CD4-positive, alpha-beta T cell (primary cell): ENCODE measurements at regions not wholly inside any gene's neighbourhood (a gene's known extent, or its start where the extent isn't known, plus 50 kb on each side); places are given as distances from the start of the nearest gene placed in this dataset.

ENCODE experiments used
- ATAC-seq: fragments of 200-7000 bp; cut with Tn5 transposase; one replicate; pipeline ENCODE4 v1.10.0; 2022; ENCODE audit warnings: mild to moderate bottlenecking; ENCODE audit not compliant: poor library complexity
- CTCF ChIA-PET: fragments of 350-600 bp; sonication (Branson Sonifier 250); formaldehyde crosslinking; loops from one replicate; lab custom pipeline; 2021; ENCODE audit warnings: antibody characterized with exemption, inconsistent platforms; lab: Charles Lee
- POLR2A ChIA-PET: fragments of 350-600 bp; sonication (Branson Sonifier 250); formaldehyde crosslinking; loops from one replicate; lab custom pipeline; 2021; ENCODE audit warnings: antibody characterized with exemption, inconsistent platforms; lab: Charles Lee
- DNase-seq, 14 experiments: peaks; one replicate each; pipeline ENCODE4 v3.0.0-alpha.2; 2013 to 2020; ENCODE audit warnings: mixed read lengths in 2 of 14
- H3K27ac ChIP-seq, 2 donors: one replicate each; pipeline versions ENCODE4 v1.5.1 to v1.7.0; 2013; ENCODE audit warnings: low read length in 2 of 2, low read depth in 1 of 2, mild to moderate bottlenecking in 1 of 2
- H3K27me3 ChIP-seq, 2 experiments: 1 replicate in 1 of 2; 2 replicates in 1 of 2; pipeline versions ENCODE4 v1.6.1 to v1.7.0; 2013; ENCODE audit warnings: low read length in 2 of 2, control low read depth in 1 of 2, mild to moderate bottlenecking in 1 of 2, moderate library complexity in 1 of 2; ENCODE audit not compliant: insufficient read depth in 2 of 2, control insufficient read depth in 1 of 2
- H3K36me3 ChIP-seq: one replicate; pipeline ENCODE4 v1.6.1; 2013; ENCODE audit warnings: low read length, control low read depth; ENCODE audit not compliant: insufficient read depth
- H3K4me1 ChIP-seq: one replicate; pipeline ENCODE4 v1.6.1; 2013; ENCODE audit warnings: low read length, control low read depth; ENCODE audit not compliant: insufficient read depth
- H3K4me3 ChIP-seq: one replicate; pipeline ENCODE4 v1.5.1; 2013; ENCODE audit warnings: mild to moderate bottlenecking, low read length, moderate library complexity
- H3K9me3 ChIP-seq, 2 experiments: 1 replicate in 1 of 2; 2 replicates in 1 of 2; pipeline versions ENCODE4 v1.6.1 to v1.7.0; 2013; ENCODE audit warnings: low read length in 2 of 2, mild to moderate bottlenecking in 2 of 2, control low read depth in 1 of 2, moderate library complexity in 1 of 2; ENCODE audit not compliant: control insufficient read depth in 1 of 2, insufficient read depth in 1 of 2
- H3K27ac Mint-ChIP-seq: one replicate; pipeline ENCODE4 v1.8.0; 2020; ENCODE audit warnings: mixed read lengths
- H3K27me3 Mint-ChIP-seq: one replicate; pipeline ENCODE4 v1.8.0; 2021; ENCODE audit warnings: mixed read lengths
- H3K36me3 Mint-ChIP-seq: one replicate; pipeline ENCODE4 v1.8.0; 2021; ENCODE audit warnings: low read depth, mixed read lengths
- H3K4me1 Mint-ChIP-seq: one replicate; pipeline ENCODE4 v1.8.0; 2021; ENCODE audit warnings: low read depth, mixed read lengths
- H3K4me3 Mint-ChIP-seq: one replicate; pipeline ENCODE4 v1.8.0; 2020; ENCODE audit warnings: mild to moderate bottlenecking, mixed read lengths
- H3K9me3 Mint-ChIP-seq: one replicate; pipeline ENCODE4 v1.8.0; 2020; ENCODE audit warnings: mixed read lengths
- intact Hi-C, 2 experiments: fragments of 100-400 bp; cut with DNase I in 1 of 2; cut with micrococcal nuclease in 1 of 2; formaldehyde crosslinking; loops; one replicate each; pipeline versions ENCODE4 v1.15.1 to v1.9.0; 2023 to 2025; cut with DNase I, micrococcal nuclease
- TF ChIP-seq, protein P1 (sequence below): fragments of 200-600 bp; IDR thresholded peaks from one replicate; pipeline ENCODE4 v1.8.0; 2022; ENCODE audit warnings: antibody characterized with exemption, mild to moderate bottlenecking

DNA sequence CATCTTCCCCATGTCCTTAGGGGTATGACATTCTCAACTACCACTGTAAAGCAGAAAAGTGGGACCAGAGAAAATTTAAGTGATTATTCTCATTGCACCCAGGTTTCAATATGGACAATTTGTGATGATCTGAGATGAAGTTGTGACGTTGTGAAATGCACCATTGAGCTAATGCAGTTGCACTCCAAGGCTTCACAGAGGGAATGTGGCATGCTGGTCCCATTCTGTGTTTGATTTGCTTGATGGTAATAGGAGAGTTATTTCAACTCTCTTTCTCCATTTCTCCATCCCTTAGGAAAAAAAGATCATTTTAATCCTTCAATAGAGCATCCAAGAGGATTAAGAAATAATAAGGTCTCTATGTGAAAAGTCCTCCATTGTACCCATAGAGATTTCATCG, 136.6 kb downstream of the SLC30A10 start:
- DNase-seq (no peak), ATAC-seq (no peak)
- H3K27ac ChIP-seq: no peak overlapping the region
- no peak overlapping the region for H3K4me3 Mint-ChIP-seq
- H3K27ac Mint-ChIP-seq: no peak overlapping the region
- H3K4me1 Mint-ChIP-seq: no peaks in the 10 kb centered on the region
- H3K9me3 Mint-ChIP-seq: peaks cover 2% of the 10 kb centered on the region
- no peaks in the 10 kb centered on the region for H3K27me3 Mint-ChIP-seq
- intact Hi-C loops: no loop called here
- no peaks in the 10 kb centered on the region for H3K36me3 ChIP-seq
- TF ChIP-seq, protein P1, sequence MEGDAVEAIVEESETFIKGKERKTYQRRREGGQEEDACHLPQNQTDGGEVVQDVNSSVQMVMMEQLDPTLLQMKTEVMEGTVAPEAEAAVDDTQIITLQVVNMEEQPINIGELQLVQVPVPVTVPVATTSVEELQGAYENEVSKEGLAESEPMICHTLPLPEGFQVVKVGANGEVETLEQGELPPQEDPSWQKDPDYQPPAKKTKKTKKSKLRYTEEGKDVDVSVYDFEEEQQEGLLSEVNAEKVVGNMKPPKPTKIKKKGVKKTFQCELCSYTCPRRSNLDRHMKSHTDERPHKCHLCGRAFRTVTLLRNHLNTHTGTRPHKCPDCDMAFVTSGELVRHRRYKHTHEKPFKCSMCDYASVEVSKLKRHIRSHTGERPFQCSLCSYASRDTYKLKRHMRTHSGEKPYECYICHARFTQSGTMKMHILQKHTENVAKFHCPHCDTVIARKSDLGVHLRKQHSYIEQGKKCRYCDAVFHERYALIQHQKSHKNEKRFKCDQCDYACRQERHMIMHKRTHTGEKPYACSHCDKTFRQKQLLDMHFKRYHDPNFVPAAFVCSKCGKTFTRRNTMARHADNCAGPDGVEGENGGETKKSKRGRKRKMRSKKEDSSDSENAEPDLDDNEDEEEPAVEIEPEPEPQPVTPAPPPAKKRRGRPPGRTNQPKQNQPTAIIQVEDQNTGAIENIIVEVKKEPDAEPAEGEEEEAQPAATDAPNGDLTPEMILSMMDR: no peak
- CTCF ChIA-PET: no interaction called here
- H3K4me3 ChIP-seq: no peak overlapping the region
- H3K27me3 ChIP-seq: no peaks in the 10 kb centered on the region
- POLR2A ChIA-PET: no interaction called here
- no peaks in the 10 kb centered on the region for H3K4me1 ChIP-seq
- H3K9me3 ChIP-seq: peaks cover 0 to 4% of the 10 kb centered on the region in 2 experiments
- no peaks in the 10 kb centered on the region for H3K36me3 Mint-ChIP-seq

DNA sequence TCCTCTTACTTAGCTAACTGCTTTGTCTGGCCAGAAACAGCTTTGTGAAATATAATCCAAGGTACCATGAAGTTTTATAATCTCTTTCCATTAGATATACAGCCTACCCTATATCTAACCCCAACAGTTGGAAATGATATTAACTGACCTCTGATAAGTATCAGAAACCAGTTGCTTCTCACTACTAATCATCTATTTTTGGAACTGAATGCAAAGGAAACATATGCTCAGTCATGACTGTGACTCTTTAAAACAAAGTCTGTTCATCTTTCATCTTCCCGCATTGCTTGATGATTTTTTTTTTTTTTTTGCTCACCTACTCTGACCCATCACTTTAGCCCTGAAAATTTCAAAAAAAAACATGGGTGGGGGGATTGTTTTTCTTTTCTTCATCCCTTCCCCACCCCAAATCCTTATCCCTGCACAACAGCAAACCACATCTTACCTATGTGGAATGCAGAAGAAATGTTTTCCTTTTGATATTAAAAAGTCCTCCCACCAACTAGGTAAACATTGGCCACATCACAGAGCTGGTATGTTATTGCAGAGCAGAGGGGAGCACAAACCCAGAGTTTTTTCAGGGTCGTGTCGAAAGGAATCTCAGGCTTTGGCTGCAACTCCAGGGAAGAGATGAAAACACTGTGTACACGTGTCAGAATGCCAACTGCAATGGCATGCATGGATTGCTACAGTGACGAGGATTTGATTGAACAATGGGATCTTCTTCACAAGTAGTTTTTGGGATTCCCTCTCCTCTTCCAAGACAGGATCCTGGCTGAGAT, 137.3 kb downstream of the SLC30A10 start:
- Histone ChIP-seq H3K4me1 (no peaks in the 10 kb centered on the region), H3K4me3 (no peak overlapping the region), H3K27ac (no peak overlapping the region), H3K27me3 (no peaks in the 10 kb centered on the region), H3K9me3 (peaks cover 0 to 4% of the 10 kb centered on the region in 2 experiments), H3K36me3 (no peaks in the 10 kb centered on the region)
- Mint-ChIP-seq H3K9me3 (peaks cover 2% of the 10 kb centered on the region), H3K27me3 (no peaks in the 10 kb centered on the region), H3K4me1 (no peaks in the 10 kb centered on the region), H3K27ac (no peak overlapping the region), H3K36me3 (no peaks in the 10 kb centered on the region), H3K4me3 (no peak overlapping the region)
- intact Hi-C loops: no loop called here
- TF ChIP-seq, protein P1: no peak
- ChIA-PET POLR2A (no interaction called here), CTCF (no interaction called here)
- no peak for DNase-seq
- ATAC-seq: no peak

GRCh38 chr1:219788700-219789099, 139.7 kb downstream of the SLC30A10 start:
- Histone ChIP-seq H3K27ac (no peak overlapping the region), H3K9me3 (no peaks in the 10 kb centered on the region), H3K27me3 (no peaks in the 10 kb centered on the region), H3K36me3 (no peaks in the 10 kb centered on the region), H3K4me3 (no peak overlapping the region), H3K4me1 (no peaks in the 10 kb centered on the region)
- POLR2A ChIA-PET: no interaction called here
- H3K36me3 Mint-ChIP-seq: no peaks in the 10 kb centered on the region
- no peak overlapping the region for H3K27ac Mint-ChIP-seq
- H3K9me3 Mint-ChIP-seq: peaks cover 2% of the 10 kb centered on the region
- no peak overlapping the region for H3K4me3 Mint-ChIP-seq
- TF ChIP-seq, protein P1: no peak
- no peaks in the 10 kb centered on the region for H3K4me1 Mint-ChIP-seq
- intact Hi-C loops: no loop called here
- no peaks in the 10 kb centered on the region for H3K27me3 Mint-ChIP-seq
- DNase-seq: no peak
- CTCF ChIA-PET: no interaction called here
- ATAC-seq: no peak
